Smooth muscle cell (in vitro differentiated cells): ENCODE measurements at regions not wholly inside any gene's neighbourhood (a gene's known extent, or its start where the extent isn't known, plus 50 kb on each side); places are given as distances from the start of the nearest gene placed in this dataset.

ENCODE experiments used
- DNase-seq: peaks from one replicate; lab custom pipeline; 2025; ENCODE audit not compliant: unreplicated experiment; lab: John Stamatoyannopoulos, UW
- H2AFZ ChIP-seq: fragments of 200-600 bp; sonication (generic); 2 replicates; pipeline ENCODE4 v1.6.0; 2016; ENCODE audit warnings: antibody characterized with exemption, low read depth, mild to moderate bottlenecking
- H3F3A ChIP-seq: fragments of 200-600 bp; sonication (generic); 2 replicates; pipeline ENCODE4 v1.6.0; 2017; ENCODE audit warnings: antibody characterized with exemption, low read depth
- H3K27ac ChIP-seq: fragments of 200-600 bp; sonication (generic); 2 replicates; pipeline ENCODE4 v1.5.1; 2016; ENCODE audit warnings: low read depth, mild to moderate bottlenecking
- H3K27me3 ChIP-seq: fragments of 200-600 bp; sonication (generic); 2 replicates; pipeline ENCODE4 v1.6.1; 2016; ENCODE audit warnings: low read depth, mild to moderate bottlenecking
- H3K36me3 ChIP-seq: fragments of 200-600 bp; sonication (generic); 2 replicates; pipeline ENCODE4 v1.5.1; 2016; ENCODE audit warnings: low read depth
- H3K4me1 ChIP-seq: fragments of 200-600 bp; sonication (generic); 2 replicates; pipeline ENCODE4 v1.5.1; 2016; ENCODE audit warnings: low read depth
- H3K4me2 ChIP-seq: fragments of 200-600 bp; sonication (generic); 2 replicates; pipeline ENCODE4 v1.6.0; 2016; ENCODE audit warnings: mild to moderate bottlenecking
- H3K4me3 ChIP-seq: fragments of 200-600 bp; sonication (generic); 2 replicates; pipeline ENCODE4 v1.5.1; 2016; ENCODE audit warnings: mild to moderate bottlenecking
- H3K79me2 ChIP-seq: fragments of 200-600 bp; sonication (generic); 2 replicates; pipeline ENCODE4 v1.6.0; 2016; ENCODE audit warnings: low read depth, mild to moderate bottlenecking
- H3K9ac ChIP-seq: fragments of 200-600 bp; sonication (generic); 2 replicates; pipeline ENCODE4 v1.6.0; 2016; ENCODE audit warnings: low read depth
- H3K9me3 ChIP-seq: fragments of 200-600 bp; sonication (generic); replicated peaks from 2 replicates; pipeline ENCODE4 v1.5.1; 2016; ENCODE audit warnings: low read depth
- H4K20me1 ChIP-seq: fragments of 200-600 bp; sonication (generic); 2 replicates; pipeline ENCODE4 v1.6.0; 2016; ENCODE audit warnings: low read depth
- CTCF ChIP-seq: fragments of 200-600 bp; sonication (generic); IDR thresholded peaks from 2 replicates; pipeline ENCODE4 v1.5.1; 2017; ENCODE audit warnings: borderline replicate concordance, mild to moderate bottlenecking, antibody characterized with exemption; ENCODE audit not compliant: insufficient read depth, poor library complexity, severe bottlenecking
- WGBS: methylation state at CpG from one replicate; pipeline ENCODE4 v1.1.7; 2016; ENCODE audit warnings: low lambda C conversion rate; 5-methylcytosine and 5-hydroxymethylcytosine counted together

- H3K27me3 ChIP-seq, result no peaks in the 10 kb centered on the region
- no peaks in the 10 kb centered on the region for H3K36me3 ChIP-seq
- H2AFZ ChIP-seq, result no peak overlapping the region
- peaks cover 5% of the 10 kb centered on the region for H3K4me1 ChIP-seq
- H3K27ac ChIP-seq, result no peak overlapping the region
- no peak overlapping the region for H3K4me2 ChIP-seq
- H3K9me3 ChIP-seq, result no peaks in the 10 kb centered on the region
- H3F3A ChIP-seq, result no peaks in the 10 kb centered on the region
- no peaks in the 10 kb centered on the region for H4K20me1 ChIP-seq
- H3K9ac ChIP-seq, result no peak overlapping the region
- WGBS, result 58% methylated on average over 4 of the region's 4 CpGs
- TF ChIP-seq CTCF, result no peak
- H3K4me3 ChIP-seq, result no peak overlapping the region
- no peak for DNase-seq
- H3K79me2 ChIP-seq, result no peaks in the 10 kb centered on the region
Measured at GRCh38 chr5:37940931-37941623, 101.2 kb upstream of the GDNF start.

GRCh38 chr5:37938861-37939260, 99.0 kb upstream of the GDNF start:
- Histone ChIP-seq H3K4me2 (no peak overlapping the region), H3K27ac (no peak overlapping the region), H3K36me3 (no peaks in the 10 kb centered on the region), H3K9ac (no peak overlapping the region), H3K79me2 (no peaks in the 10 kb centered on the region), H2AFZ (no peak overlapping the region), H4K20me1 (no peaks in the 10 kb centered on the region), H3K4me3 (no peak overlapping the region), H3F3A (no peaks in the 10 kb centered on the region), H3K4me1 (peaks cover 5% of the 10 kb centered on the region), H3K27me3 (no peaks in the 10 kb centered on the region), H3K9me3 (no peaks in the 10 kb centered on the region)
- WGBS, result 67% methylated on average over 2 of the region's 2 CpGs
- no peak for DNase-seq
- no peak for TF ChIP-seq CTCF

GRCh38 chr5:37938076-37938852, 98.4 kb upstream of the GDNF start:
- Histone ChIP-seq H3K4me1 (peaks cover 5% of the 10 kb centered on the region), H3K79me2 (no peaks in the 10 kb centered on the region), H3K27ac (no peak overlapping the region), H3K9ac (no peak overlapping the region), H3K4me2 (no peak overlapping the region), H2AFZ (no peak overlapping the region), H3F3A (no peaks in the 10 kb centered on the region), H3K4me3 (no peak overlapping the region), H3K36me3 (no peaks in the 10 kb centered on the region), H3K9me3 (no peaks in the 10 kb centered on the region), H4K20me1 (no peaks in the 10 kb centered on the region), H3K27me3 (no peaks in the 10 kb centered on the region)
- TF ChIP-seq CTCF, result no peak
- 69% methylated on average over 4 of the region's 4 CpGs for WGBS
- DNase-seq, result no peak
